ENCODE measurements at regions not wholly inside any gene's neighbourhood (a gene's known extent, or its start where the extent isn't known, plus 50 kb on each side); places are given as distances from the start of the nearest gene placed in this dataset.
"Not testable (repeated sequence)": the region's sequence is repeated elsewhere in the genome, so short reads cannot be mapped to it uniquely, and the experiment has no call there.

- no peak for DNase-seq
Measured at GRCh38 chr16:22683258-22683657, 130.7 kb upstream of the HS3ST2 start.

- no peak for DNase-seq
Measured at GRCh38 chr16:22683730-22684573, 130.0 kb upstream of the HS3ST2 start.

GRCh38 chr16:22684574-22685458 is 129.1 kb upstream of the HS3ST2 start:
- no peak for DNase-seq

- no peak for DNase-seq
Measured at GRCh38 chr16:22685459-22685830, 128.5 kb upstream of the HS3ST2 start.

- no peak for DNase-seq
Measured at GRCh38 chr16:22687031-22687530, 126.9 kb upstream of the HS3ST2 start.

GRCh38 chr16:22688463-22688862 is 125.5 kb upstream of the HS3ST2 start:
- DNase-seq = no peak

- no peak for DNase-seq
Measured at GRCh38 chr16:22688930-22689329, 125.0 kb upstream of the HS3ST2 start.

- DNase-seq = no peak
Measured at GRCh38 chr16:22691335-22691734, 122.6 kb upstream of the HS3ST2 start.

GRCh38 chr16:22692034-22692433 is 121.9 kb upstream of the HS3ST2 start:
- DNase-seq = no peak

GRCh38 chr16:22692916-22693637 is 120.9 kb upstream of the HS3ST2 start:
- DNase-seq = no peak

GRCh38 chr16:22693638-22694340 is 120.2 kb upstream of the HS3ST2 start:
- DNase-seq = peak in 1 of 2 experiments; percentile 22

GRCh38 chr16:22694887-22695382 is 119.0 kb upstream of the HS3ST2 start:
- no peak for DNase-seq

- DNase-seq = not testable (repeated sequence)
Measured at GRCh38 chr16:22695773-22696172, 118.2 kb upstream of the HS3ST2 start.

GRCh38 chr16:22699356-22699755 is 114.6 kb upstream of the HS3ST2 start:
- no peak for DNase-seq

- no peak for DNase-seq
Measured at GRCh38 chr16:22705799-22706198, 108.2 kb upstream of the HS3ST2 start.

- DNase-seq = no peak
Measured at GRCh38 chr16:22710326-22710725, 103.6 kb upstream of the HS3ST2 start.

- no peak for DNase-seq
Measured at GRCh38 chr16:22711847-22712246, 102.1 kb upstream of the HS3ST2 start.

GRCh38 chr16:22712471-22712870 is 101.5 kb upstream of the HS3ST2 start:
- no peak for DNase-seq

GRCh38 chr16:22718598-22718997 is 95.4 kb upstream of the HS3ST2 start:
- DNase-seq = not testable (repeated sequence)

GRCh38 chr16:22719945-22720344 is 94.0 kb upstream of the HS3ST2 start:
- DNase-seq = no peak

- DNase-seq = no peak
Measured at GRCh38 chr16:22721511-22722100, 92.4 kb upstream of the HS3ST2 start.

Measured in AML-193 (cell line).